A549 (cell line): ENCODE measurements at regions not wholly inside any gene's neighbourhood (a gene's known extent, or its start where the extent isn't known, plus 50 kb on each side); places are given as distances from the start of the nearest gene placed in this dataset.

Source experiments
- POLR2A ChIP-seq: IDR thresholded peaks from 2 replicates; pipeline ENCODE4 v1.6.1; 2012; ENCODE audit warnings: mild to moderate bottlenecking, low read length
- RNF2 ChIP-seq: fragments of 200-600 bp; sonication (generic); IDR thresholded peaks from 2 replicates; pipeline ENCODE4 v1.6.1; 2016; ENCODE audit warnings: low read depth, mild to moderate bottlenecking, antibody characterized with exemption, moderate library complexity, borderline replicate concordance

GRCh38 chr5:174359071-174359470 is 313.6 kb downstream of the NSG2 start:
- TF ChIP-seq RNF2 (no peak), POLR2A (no peak)
